ENCODE measurements at regions not wholly inside any gene's neighbourhood (a gene's known extent, or its start where the extent isn't known, plus 50 kb on each side); places are given as distances from the start of the nearest gene placed in this dataset.

DNA sequence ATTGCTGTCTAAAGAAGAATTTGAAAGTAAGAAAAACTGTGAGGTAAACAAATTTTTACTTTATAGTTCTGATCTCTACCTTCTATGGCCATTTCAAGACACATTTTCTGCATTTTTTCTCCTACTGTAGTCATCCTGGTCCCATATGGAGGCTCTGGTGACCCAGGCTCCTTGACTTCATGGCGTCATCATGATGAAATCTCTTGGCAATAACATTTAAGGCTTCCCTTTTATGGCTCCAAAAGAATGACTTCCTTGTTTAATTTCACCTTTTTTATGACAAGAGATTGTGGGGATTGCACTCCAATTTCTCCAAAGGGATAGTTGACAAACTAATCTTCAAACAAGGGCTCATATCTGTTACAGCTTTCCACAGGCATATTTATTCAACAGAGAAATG lies 143.0 kb upstream of the SCN7A start:
- TF ChIP-seq CTCF (IDR thresholded peaks at IDR 0.05 in 2 of 3, conservative IDR thresholded peaks at IDR 0.05 in 1 of 3; ENCODE audit: borderline replicate concordance in 1 of 3, insufficient read depth in 1 of 3, low read depth in 2 of 3, low read length in 2 of 3) (no peak), CBX3 (IDR thresholded peaks at IDR 0.05; ENCODE audit: low read depth) (no peak), POLR2AphosphoS5 (IDR thresholded peaks at IDR 0.05; ENCODE audit: low read depth, low read length) (no peak), POLR2A (IDR thresholded peaks at IDR 0.05; ENCODE audit: borderline replicate concordance, extremely low read depth, insufficient read depth, insufficient read length) (no peak), EZH2 (IDR thresholded peaks at IDR 0.05) (no peak), FOSL1 (IDR thresholded peaks at IDR 0.05; ENCODE audit: low read depth) (no peak)
- TF ChIP-seq, protein P1, sequence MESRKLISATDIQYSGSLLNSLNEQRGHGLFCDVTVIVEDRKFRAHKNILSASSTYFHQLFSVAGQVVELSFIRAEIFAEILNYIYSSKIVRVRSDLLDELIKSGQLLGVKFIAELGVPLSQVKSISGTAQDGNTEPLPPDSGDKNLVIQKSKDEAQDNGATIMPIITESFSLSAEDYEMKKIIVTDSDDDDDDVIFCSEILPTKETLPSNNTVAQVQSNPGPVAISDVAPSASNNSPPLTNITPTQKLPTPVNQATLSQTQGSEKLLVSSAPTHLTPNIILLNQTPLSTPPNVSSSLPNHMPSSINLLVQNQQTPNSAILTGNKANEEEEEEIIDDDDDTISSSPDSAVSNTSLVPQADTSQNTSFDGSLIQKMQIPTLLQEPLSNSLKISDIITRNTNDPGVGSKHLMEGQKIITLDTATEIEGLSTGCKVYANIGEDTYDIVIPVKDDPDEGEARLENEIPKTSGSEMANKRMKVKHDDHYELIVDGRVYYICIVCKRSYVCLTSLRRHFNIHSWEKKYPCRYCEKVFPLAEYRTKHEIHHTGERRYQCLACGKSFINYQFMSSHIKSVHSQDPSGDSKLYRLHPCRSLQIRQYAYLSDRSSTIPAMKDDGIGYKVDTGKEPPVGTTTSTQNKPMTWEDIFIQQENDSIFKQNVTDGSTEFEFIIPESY (IDR thresholded peaks at IDR 0.05; ENCODE audit: extremely low read depth, insufficient replicate concordance, low read length), result no peak
